ENCODE measurements at regions not wholly inside any gene's neighbourhood (a gene's known extent, or its start where the extent isn't known, plus 50 kb on each side); places are given as distances from the start of the nearest gene placed in this dataset.

- TF ChIP-seq TCF12 (IDR thresholded peaks at IDR 0.05; ENCODE audit: low read depth, low read length), result no peak
- TF ChIP-seq ATF3 (IDR thresholded peaks at IDR 0.05; ENCODE audit: insufficient read depth, low read depth, low read length), result no peak
- no peak for TF ChIP-seq CEBPB (IDR thresholded peaks at IDR 0.05; ENCODE audit: low read depth, low read length)
- no peak for TF ChIP-seq CHD7 (IDR thresholded peaks at IDR 0.05; ENCODE audit: insufficient replicate concordance, low read length)
- no peak for TF ChIP-seq GABPA (IDR thresholded peaks at IDR 0.05; ENCODE audit: borderline replicate concordance, insufficient read depth, low read length)
Measured at GRCh38 chr18:39838831-39839230, 2116.2 kb upstream of the PIK3C3 start (continued).

Data from H1 (cell line).